G401 (cell line): ENCODE measurements at regions not wholly inside any gene's neighbourhood (a gene's known extent, or its start where the extent isn't known, plus 50 kb on each side); places are given as distances from the start of the nearest gene placed in this dataset.

Experiments used
- DNase-seq: peaks from one replicate; pipeline ENCODE4 v3.0.0-alpha.2; 2015; ENCODE audit warnings: low spot score
- in situ Hi-C: cut with HindIII; loops from 2 replicates; pipeline ENCODE4 v1.10.0; 2016; ENCODE audit warnings: low sequenced_read_pairs, mixed read lengths

- in situ Hi-C loops, result no loop called here
- DNase-seq, result no peak
These were observed 423.0 kb downstream of the IRS2 start for GRCh38 chr13:109363431-109363830.

DNA sequence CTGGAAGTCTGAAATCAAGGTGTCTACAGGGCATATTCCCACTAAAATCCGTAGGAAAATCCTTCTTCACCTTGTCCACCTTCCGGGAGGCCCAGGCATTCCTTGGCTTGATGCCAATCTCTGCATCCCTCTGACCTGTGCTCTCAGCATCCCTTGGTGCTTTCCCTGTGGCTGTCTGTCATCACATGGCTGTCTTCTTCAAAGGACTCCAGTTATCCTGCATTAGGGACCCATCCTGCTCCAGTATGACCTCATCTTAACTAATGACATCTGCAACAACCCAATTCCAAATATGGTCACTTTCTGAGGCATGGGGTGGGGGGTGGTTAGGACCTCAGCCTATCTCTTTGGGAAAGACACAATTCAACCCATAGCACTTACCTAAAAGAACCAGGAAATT lies 423.8 kb downstream of the IRS2 start:
- in situ Hi-C loops, result no loop called here
- no peak for DNase-seq

- in situ Hi-C loops, result no loop called here
- DNase-seq, result no peak
These were observed 424.7 kb downstream of the IRS2 start for GRCh38 chr13:109361562-109362289.

GRCh38 chr13:109357751-109358471 lies 428.5 kb downstream of the IRS2 start:
- in situ Hi-C loops, result no loop called here

DNA sequence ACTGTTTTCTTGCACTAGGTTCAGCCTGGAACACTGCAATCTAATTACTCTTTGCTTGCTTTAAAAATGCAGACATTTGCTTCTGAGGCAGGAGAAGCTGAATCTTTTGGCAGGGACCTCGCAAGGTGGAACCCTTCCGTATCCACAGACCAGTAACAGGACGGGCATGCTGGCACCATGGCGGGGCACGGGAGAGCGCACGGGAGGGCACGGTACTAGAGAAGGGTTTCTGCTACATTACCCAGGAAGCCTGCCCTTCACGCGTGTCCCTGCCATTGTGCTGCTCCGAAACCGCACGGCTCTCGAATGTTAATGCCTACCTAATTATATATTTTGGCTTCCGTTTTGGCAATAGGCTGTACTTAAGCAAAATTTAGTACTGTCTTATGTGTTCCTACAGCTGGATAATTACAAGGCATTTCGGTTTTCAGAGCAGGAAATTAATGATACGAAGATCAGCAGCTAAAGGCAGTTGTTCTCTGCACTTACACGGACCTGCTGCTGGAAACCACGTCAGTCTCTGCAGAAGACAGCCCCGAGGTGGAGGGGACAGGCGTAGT lies 430.4 kb downstream of the IRS2 start:
- DNase-seq, result no peak
- in situ Hi-C loops, result no loop called here

More at GRCh38 chr13:109357751-109358471, 428.5 kb downstream of the IRS2 start:
- no peak for DNase-seq

DNA sequence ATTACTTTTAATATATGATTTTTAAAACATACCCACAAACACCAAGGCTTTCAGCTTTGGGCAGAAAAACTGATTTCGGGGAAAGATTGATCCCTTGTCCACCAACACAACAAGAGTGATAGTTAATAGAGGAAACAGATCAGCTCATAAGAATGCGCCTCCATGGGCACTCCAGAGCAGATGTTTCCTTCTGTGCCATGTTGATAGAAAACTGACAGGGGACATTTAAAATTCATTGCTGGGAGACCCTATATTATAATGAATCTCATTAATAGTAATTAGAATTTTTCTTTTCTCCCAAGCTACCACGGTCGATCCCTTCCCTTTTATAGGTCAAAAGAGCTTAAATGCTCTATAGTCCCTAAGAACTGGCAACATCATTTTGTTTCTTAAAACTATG lies 431.2 kb downstream of the IRS2 start:
- in situ Hi-C loops, result no loop called here
- DNase-seq, result no peak

DNA sequence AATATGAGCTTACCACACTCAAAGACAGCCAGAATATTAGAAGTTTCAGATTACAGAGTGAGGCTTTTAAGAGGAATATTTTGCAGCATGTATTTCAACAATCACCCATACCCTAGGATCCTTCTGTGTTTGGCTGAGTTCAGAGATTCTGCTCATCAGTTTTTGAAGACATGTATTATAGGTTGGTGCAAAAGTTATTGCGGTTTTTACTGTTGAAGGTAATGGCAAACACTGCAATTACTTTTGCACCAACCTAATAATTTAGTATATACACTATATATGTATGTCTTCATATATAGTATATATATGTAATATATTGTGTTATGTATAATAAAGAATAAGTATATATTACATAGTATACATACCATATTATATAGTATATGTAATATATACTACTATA lies 435.1 kb downstream of the IRS2 start:
- no peak for DNase-seq
- in situ Hi-C loops, result no loop called here

- in situ Hi-C loops, result no loop called here
These were observed 437.7 kb downstream of the IRS2 start for GRCh38 chr13:109348519-109349258.

GRCh38 chr13:109346060-109346459 lies 440.3 kb downstream of the IRS2 start:
- DNase-seq, result no peak
- in situ Hi-C loops, result no loop called here

More at GRCh38 chr13:109348519-109349258, 437.7 kb downstream of the IRS2 start:
- DNase-seq, result no peak

DNA sequence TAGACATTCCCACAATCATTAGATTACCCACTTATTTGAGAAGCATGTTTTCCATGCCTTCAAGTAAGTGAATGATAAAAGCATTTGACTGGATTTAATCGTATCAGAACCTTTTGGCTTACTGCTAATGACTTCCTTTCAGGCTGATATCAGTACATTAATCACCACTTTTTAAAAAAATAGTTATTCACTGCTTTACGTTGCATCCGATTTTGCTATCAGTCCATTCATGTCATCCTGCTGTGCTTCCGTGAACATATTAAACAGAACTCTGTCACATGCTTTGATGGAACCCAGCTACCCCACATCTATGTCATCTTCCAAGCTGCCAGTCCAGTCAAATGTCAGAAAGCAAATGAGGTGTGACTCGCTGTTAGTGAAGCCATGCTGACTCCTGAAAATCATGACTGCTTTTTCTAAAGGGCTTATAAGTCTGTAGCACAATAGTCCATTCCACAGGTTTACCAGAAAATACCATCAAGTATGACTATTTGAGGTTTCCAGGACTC lies 440.9 kb downstream of the IRS2 start:
- no peak for DNase-seq
- in situ Hi-C loops, result no loop called here

DNA sequence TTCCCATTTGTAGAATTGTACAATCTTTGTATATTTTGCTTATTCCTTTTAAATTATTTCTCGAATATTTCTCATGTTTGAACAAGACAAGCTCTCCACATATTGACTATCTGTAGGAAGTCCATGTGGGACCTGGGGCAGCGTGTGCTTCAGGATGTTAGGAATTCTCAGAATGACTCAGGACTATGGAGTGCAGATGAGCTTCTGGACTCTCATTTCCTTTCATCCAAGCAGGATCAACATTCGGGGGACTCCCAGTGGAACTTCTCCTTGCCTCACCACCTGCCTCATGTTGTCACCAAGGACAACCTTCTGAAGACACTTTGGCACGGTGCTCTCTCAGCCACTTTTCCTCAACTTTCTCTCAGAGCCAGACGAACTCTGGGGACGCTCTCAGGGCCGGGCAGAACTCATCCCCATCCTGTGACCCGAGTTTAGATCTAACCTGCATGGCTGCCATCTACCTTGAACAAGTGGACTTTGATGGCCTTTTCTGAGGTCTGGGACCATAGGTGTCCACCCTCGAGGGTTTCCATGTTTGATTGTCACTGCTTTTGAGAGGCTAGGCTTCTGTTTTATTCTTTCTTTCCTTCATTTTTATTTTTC lies 441.7 kb downstream of the IRS2 start:
- in situ Hi-C loops, result no loop called here
- DNase-seq, result no peak

GRCh38 chr13:109336730-109337129 lies 449.7 kb downstream of the IRS2 start:
- DNase-seq, result no peak
- in situ Hi-C loops, result no loop called here

- in situ Hi-C loops, result no loop called here
- no peak for DNase-seq
These were observed 452.3 kb downstream of the IRS2 start for GRCh38 chr13:109333893-109334651.

DNA sequence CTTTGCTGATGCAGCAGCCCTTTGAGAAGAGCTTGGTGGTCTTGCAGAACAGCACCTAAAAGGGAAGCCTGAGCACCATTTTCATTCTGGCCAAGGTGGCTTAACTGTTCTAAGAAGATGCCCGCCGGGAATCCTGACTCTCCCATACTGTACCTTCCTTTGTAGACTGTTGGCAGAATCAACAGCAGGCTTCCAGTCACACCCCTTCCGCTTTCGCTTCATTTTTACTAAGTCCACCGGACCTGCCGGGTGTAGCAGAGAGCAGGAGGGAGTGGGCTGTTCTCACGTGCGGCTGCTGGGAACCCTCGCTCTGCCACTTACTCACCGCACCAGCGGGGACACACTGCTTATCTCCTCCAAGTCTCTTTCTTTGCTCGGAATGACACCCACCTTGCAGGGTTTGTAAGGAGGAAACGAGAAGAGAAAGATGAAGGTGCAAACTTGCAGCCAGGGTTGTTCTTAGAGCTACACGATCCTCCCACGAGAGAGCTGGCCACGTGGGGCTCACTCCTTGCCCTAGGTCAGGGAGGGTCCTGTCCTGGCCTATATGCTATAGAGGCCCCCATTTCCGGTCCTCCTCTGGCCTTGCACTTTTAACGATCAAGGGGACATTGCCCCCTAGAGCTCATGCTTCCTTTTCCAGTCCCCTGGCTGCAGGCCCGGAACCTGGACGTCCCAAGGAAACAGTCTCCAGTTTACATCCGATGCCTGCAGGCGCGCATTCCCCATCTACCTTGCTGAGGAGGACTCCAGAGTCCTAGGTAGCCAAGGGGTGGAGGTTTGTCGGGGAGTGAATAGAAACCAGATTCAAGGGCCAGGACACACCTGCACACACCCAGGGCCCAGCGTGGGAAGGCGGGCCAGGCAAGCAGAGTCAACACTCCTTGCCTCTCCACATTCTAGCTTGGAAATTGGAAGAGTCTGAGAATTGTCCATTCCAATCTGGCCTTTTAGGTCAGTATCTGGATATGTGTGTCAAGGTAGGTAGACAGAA lies 453.6 kb downstream of the IRS2 start:
- no peak for DNase-seq
- in situ Hi-C loops, result no loop called here

DNA sequence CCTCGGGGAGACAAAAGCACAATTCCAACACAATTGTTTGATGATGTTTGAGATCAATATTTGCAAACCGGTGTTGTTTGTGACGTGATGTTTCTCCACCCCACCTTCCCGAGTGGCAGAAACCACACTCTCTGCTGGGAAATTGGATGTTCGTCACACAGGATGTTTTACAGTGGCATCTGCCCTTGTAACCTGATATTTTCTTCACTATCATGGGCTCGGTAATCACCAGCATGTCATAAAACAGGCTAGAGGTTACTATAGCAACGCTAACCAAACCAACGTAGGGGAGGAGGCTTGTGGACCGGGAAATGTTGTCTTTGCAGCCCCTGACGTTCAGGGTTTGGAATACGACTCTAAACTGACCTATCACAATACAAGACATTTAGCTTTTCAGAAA lies 454.5 kb downstream of the IRS2 start:
- in situ Hi-C loops, result no loop called here
- DNase-seq, result no peak

- no peak for DNase-seq
- in situ Hi-C loops, result no loop called here
These were observed 455.4 kb downstream of the IRS2 start for GRCh38 chr13:109331011-109331433.

- in situ Hi-C loops, result no loop called here
- no peak for DNase-seq
These were observed 456.3 kb downstream of the IRS2 start for GRCh38 chr13:109330123-109330522.
